GM23248 (cell line): ENCODE measurements at regions not wholly inside any gene's neighbourhood (a gene's known extent, or its start where the extent isn't known, plus 50 kb on each side); places are given as distances from the start of the nearest gene placed in this dataset.

Experiments
- DNase-seq: peaks from one replicate; pipeline ENCODE4 v3.0.0-alpha.2; 2015
- H2AFZ ChIP-seq: fragments of 200-600 bp; sonication (generic); 2 replicates; pipeline ENCODE4 v1.6.1; 2016; ENCODE audit warnings: antibody characterized with exemption
- H3F3A ChIP-seq: fragments of 200-600 bp; sonication (generic); 2 replicates; pipeline ENCODE4 v1.6.1; 2016; ENCODE audit warnings: mild to moderate bottlenecking, antibody characterized with exemption, mixed run types; ENCODE audit not compliant: insufficient read depth
- H3K27ac ChIP-seq: fragments of 200-600 bp; sonication (generic); 2 replicates; pipeline ENCODE4 v1.5.1; 2016; ENCODE audit warnings: mild to moderate bottlenecking
- H3K27me3 ChIP-seq: fragments of 200-600 bp; sonication (generic); replicated peaks from 2 replicates; pipeline ENCODE4 v1.6.1; 2016; ENCODE audit warnings: mild to moderate bottlenecking; ENCODE audit not compliant: insufficient read depth
- H3K36me3 ChIP-seq: fragments of 200-600 bp; sonication (generic); 2 replicates; pipeline ENCODE4 v1.6.1; 2016; ENCODE audit warnings: low read depth, mild to moderate bottlenecking
- H3K4me1 ChIP-seq: fragments of 200-600 bp; sonication (generic); 2 replicates; pipeline ENCODE4 v1.6.1; 2016; ENCODE audit warnings: mild to moderate bottlenecking; ENCODE audit not compliant: insufficient read depth
- H3K4me2 ChIP-seq: fragments of 200-600 bp; sonication (generic); one replicate; pipeline ENCODE4 v1.6.1; 2016; ENCODE audit warnings: mild to moderate bottlenecking; ENCODE audit not compliant: unreplicated experiment
- H3K4me3 ChIP-seq: fragments of 200-600 bp; sonication (generic); 2 replicates; pipeline ENCODE4 v1.5.1; 2016; ENCODE audit warnings: mild to moderate bottlenecking
- H3K79me2 ChIP-seq: fragments of 200-600 bp; sonication (generic); 2 replicates; pipeline ENCODE4 v1.6.1; 2016; ENCODE audit warnings: mild to moderate bottlenecking; ENCODE audit not compliant: insufficient read depth
- H3K9ac ChIP-seq: fragments of 200-600 bp; sonication (generic); 2 replicates; pipeline ENCODE4 v1.6.1; 2016; ENCODE audit warnings: mild to moderate bottlenecking
- H3K9me2 ChIP-seq: fragments of 200-600 bp; sonication (generic); 2 replicates; pipeline ENCODE4 v1.6.1; 2016; ENCODE audit warnings: mixed run types, mild to moderate bottlenecking, moderate library complexity; ENCODE audit not compliant: insufficient read depth
- H3K9me3 ChIP-seq: fragments of 200-600 bp; sonication (generic); one replicate; pipeline ENCODE4 v1.6.1; 2017; ENCODE audit warnings: low read depth
- H4K20me1 ChIP-seq: fragments of 200-600 bp; sonication (generic); 2 replicates; pipeline ENCODE4 v1.6.0; 2016; ENCODE audit not compliant: insufficient read depth
- EZH2 ChIP-seq: fragments of 200-600 bp; sonication (generic); IDR thresholded peaks from 2 replicates; pipeline ENCODE4 v1.6.1; 2018; ENCODE audit warnings: antibody characterized with exemption, mild to moderate bottlenecking; ENCODE audit not compliant: insufficient read depth, poor library complexity, severe bottlenecking
- EZH2phosphoT487 ChIP-seq: fragments of 200-600 bp; sonication (generic); IDR thresholded peaks from 2 replicates; pipeline ENCODE4 v1.6.1; 2018; ENCODE audit warnings: antibody characterized with exemption, moderate library complexity, mild to moderate bottlenecking, low read depth; ENCODE audit not compliant: insufficient read depth
- WGBS, 2 experiments: methylation state at CpG; one replicate each; pipeline ENCODE4 v1.1.6; 2015 to 2017; ENCODE audit warnings: low lambda C conversion rate in 2 of 2, low coverage in 1 of 2; ENCODE audit errors: missing lambda C conversion rate in 2 of 2; 5-methylcytosine and 5-hydroxymethylcytosine counted together
- in situ Hi-C: fragments of 300-500 bp; cut with MboI; formaldehyde crosslinking; loops from 2 replicates; pipeline ENCODE4 v1.15.0; 2020

DNA sequence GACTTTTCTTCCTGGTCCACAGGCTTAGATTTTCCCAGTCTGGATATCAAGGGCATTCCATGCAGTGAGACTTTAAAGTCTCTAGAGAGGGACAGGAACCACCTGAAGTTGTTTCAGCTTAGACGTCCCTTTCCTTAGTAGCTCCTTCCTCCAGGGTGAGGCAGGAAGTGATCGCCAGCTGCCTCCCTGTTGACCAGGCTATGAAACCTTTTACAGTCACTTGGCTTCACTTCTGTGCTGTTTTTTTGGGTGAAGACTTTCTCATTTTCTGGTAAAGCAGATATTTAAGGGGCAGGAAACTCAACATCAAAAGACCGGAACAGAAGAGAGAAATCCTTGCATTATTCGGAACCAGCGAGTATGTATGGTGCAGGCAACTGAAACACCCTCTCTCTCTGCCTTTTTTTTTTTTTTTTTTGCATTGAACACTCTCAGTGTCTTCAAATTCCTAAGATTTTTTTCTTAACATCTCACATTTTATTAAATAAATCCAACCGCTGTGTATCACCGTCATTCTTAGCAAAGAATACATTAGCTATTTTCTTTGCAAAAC is 234.6 kb upstream of the IRF2BP2 start:
- no peaks in the 10 kb centered on the region; the same call in 1 of the 2 replicates for H3F3A ChIP-seq
- in situ Hi-C loops = no loop called here

DNA sequence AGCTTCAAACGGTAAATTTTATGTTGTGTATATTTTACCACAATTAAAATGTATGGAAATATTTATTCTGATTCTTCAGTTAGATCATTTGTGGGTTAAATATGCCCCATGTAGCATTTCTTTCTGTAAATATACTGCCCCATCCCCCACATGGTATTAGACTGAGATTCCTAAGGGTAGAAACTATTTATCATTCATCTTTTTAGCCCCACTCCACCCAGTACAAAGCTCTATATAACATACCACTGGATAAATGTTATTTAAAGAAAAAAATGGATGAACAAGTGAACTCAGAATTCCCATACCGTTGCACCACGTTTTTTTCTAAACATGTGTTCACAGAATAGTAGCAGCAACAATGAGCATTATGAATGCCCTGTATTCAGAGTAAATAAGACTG is 234.0 kb upstream of the IRF2BP2 start:
- in situ Hi-C loops = no loop called here
- Histone ChIP-seq H2AFZ (no peak overlapping the region), H3K9me3 (no peaks in the 10 kb centered on the region), H3K4me3 (no peak overlapping the region), H3K4me2 (no peak overlapping the region), H3K27me3 (no peaks in the 10 kb centered on the region), H4K20me1 (no peaks in the 10 kb centered on the region), H3K36me3 (no peaks in the 10 kb centered on the region), H3K9ac (no peak overlapping the region), H3K4me1 (peaks cover 10% of the 10 kb centered on the region), H3K9me2 (no peaks in the 10 kb centered on the region), H3K27ac (no peak overlapping the region), H3F3A (no peaks in the 10 kb centered on the region; the same call in 1 of the 2 replicates), H3K79me2 (no peaks in the 10 kb centered on the region)
- 43 to 54% methylated on average over 3 of the region's 3 CpGs for WGBS, 2 experiments
- no peak for DNase-seq
- TF ChIP-seq EZH2 (no peak), EZH2phosphoT487 (no peak)

More for the DNA sequence above, 234.6 kb upstream of the IRF2BP2 start:
- no peaks in the 10 kb centered on the region for H4K20me1 ChIP-seq
- peaks cover 15% of the 10 kb centered on the region for H3K4me1 ChIP-seq
- H3K79me2 ChIP-seq = no peaks in the 10 kb centered on the region
- no peaks in the 10 kb centered on the region for H3K9me3 ChIP-seq
- no peak overlapping the region for H3K4me3 ChIP-seq
- no peaks in the 10 kb centered on the region for H3K27me3 ChIP-seq
- H3K9ac ChIP-seq = no peak overlapping the region
- H3K9me2 ChIP-seq = no peaks in the 10 kb centered on the region
- no peak for DNase-seq
- TF ChIP-seq EZH2 = no peak
- H3K27ac ChIP-seq = no peak overlapping the region
- no peak overlapping the region for H3K4me2 ChIP-seq
- WGBS, 2 experiments = 88 to 90% methylated on average over 7 of the region's 7 CpGs
- H2AFZ ChIP-seq = no peak overlapping the region
- no peaks in the 10 kb centered on the region for H3K36me3 ChIP-seq

DNA sequence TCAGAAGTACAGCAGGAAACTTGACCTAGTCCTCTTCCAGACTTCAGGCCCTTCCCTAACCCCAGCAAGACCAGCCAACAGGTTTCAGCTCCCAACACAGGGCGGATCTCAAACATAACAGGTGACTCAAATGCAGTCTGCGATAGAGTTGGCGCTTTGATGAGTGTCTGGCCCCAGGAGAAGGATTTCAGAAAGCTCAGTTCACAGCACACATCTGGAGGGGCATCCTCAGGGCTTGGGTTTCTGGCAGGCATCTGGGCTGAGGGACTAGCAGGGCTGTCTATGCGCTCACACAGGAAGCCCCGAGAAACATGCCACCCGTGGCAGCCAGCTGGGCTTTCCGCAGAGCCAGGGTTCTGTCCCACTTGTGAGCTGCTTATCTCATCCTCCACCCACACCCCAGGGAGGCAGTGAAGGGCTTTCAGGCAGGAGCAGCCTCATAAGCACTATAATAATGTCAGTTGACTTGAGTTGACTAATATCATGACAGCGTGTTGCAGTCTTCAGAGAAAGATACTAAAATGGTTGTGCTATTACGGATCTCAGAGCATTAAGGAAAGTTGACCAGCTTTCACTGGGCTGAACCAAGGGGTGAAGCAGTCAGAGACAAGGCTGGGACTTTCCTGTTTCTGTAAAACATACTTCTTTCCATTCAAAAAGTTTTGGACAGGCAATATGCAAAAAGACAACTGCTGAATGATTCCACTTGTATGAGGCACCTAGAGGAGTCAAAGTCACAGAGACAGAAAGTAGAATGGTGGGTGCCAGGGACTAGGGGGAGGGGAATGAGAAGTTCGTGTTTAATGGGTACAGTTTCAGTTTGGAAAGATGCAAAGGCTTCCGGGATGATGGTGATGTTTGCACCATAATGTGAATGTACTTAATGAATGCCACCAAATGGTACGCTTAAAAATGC is 233.0 kb upstream of the IRF2BP2 start:
- H3K27ac ChIP-seq = no peak overlapping the region
- in situ Hi-C loops = no loop called here

DNA sequence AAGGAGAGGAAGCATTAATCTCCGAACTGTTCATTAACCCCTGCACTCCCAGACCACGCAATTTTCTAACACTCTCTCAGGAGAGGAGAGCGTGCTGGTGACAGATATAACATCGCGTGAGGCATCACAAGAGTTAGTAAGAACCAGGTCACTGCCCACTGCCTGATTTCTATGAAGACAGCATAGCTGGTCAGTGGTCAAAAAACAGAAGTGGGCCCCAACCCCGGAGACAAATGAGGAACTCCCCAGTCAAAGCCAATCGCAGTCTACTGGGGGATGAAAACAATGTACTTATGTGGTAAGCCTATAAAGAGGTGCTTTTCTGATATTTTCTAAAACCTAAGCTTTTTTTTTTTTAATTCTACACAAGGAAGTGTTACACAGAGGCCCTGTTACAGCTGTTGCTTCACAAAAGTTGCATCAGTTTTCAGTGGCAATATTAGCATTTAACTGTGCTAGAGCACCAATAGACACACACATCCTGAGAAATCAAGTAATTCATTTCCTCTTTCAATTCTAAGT is 231.8 kb upstream of the IRF2BP2 start:
- in situ Hi-C loops = no loop called here
- DNase-seq = peak; percentile 40

More for the DNA sequence above, 233.0 kb upstream of the IRF2BP2 start:
- Histone ChIP-seq H3K4me3 (no peak overlapping the region), H3F3A (no peaks in the 10 kb centered on the region), H3K9me3 (no peaks in the 10 kb centered on the region), H4K20me1 (no peaks in the 10 kb centered on the region), H3K27me3 (no peaks in the 10 kb centered on the region), H2AFZ (no peak overlapping the region), H3K9me2 (no peaks in the 10 kb centered on the region), H3K9ac (no peak overlapping the region), H3K4me2 (no peak overlapping the region), H3K4me1 (peaks cover 8% of the 10 kb centered on the region), H3K36me3 (no peaks in the 10 kb centered on the region), H3K79me2 (no peaks in the 10 kb centered on the region)
- TF ChIP-seq EZH2 = no peak
- TF ChIP-seq EZH2phosphoT487 = no peak
- WGBS, 2 experiments = 82 to 85% methylated on average over 12 of the region's 12 CpGs
- no peak for DNase-seq

More for the DNA sequence above, 231.8 kb upstream of the IRF2BP2 start:
- Histone ChIP-seq H3K9ac (no peak overlapping the region), H3K79me2 (no peaks in the 10 kb centered on the region), H3K9me2 (no peaks in the 10 kb centered on the region), H4K20me1 (no peaks in the 10 kb centered on the region), H3K36me3 (no peaks in the 10 kb centered on the region), H3K9me3 (no peaks in the 10 kb centered on the region), H3K4me2 (no peak overlapping the region), H3K4me3 (no peak overlapping the region), H3K4me1 (peaks cover 8% of the 10 kb centered on the region), H2AFZ (peak overlapping the region; percentile 34; the same call in 1 of the 2 replicates), H3K27ac (no peak overlapping the region), H3F3A (no peaks in the 10 kb centered on the region), H3K27me3 (no peaks in the 10 kb centered on the region)
- TF ChIP-seq EZH2phosphoT487 = no peak
- no peak for TF ChIP-seq EZH2
- 70 to 72% methylated on average over 7 of the region's 7 CpGs for WGBS, 2 experiments
